Choroid plexus epithelial cell (primary cell): ENCODE measurements at regions not wholly inside any gene's neighbourhood (a gene's known extent, or its start where the extent isn't known, plus 50 kb on each side); places are given as distances from the start of the nearest gene placed in this dataset.
"Not testable (repeated sequence)": the region's sequence is repeated elsewhere in the genome, so short reads cannot be mapped to it uniquely, and the experiment has no call there.

Experiments used
- DNase-seq: peaks from one replicate; pipeline ENCODE4 v3.0.0-alpha.2; 2010; ENCODE audit warnings: low read depth
- H3K4me3 ChIP-seq: 2 replicates; pipeline ENCODE4 v1.5.1; 2011; ENCODE audit warnings: low read depth, mild to moderate bottlenecking, control low read depth, low read length, moderate library complexity
- CTCF ChIP-seq: conservative IDR thresholded peaks from 2 replicates; pipeline ENCODE4 v1.5.1; 2011; ENCODE audit warnings: low read depth, mild to moderate bottlenecking, control low read depth, inconsistent platforms, low read length, moderate library complexity

- no peak for TF ChIP-seq CTCF
- no peak for DNase-seq
These were observed 75.2 kb upstream of the RASSF8 start for GRCh38 chr12:25883026-25883916.

GRCh38 chr12:25884024-25884919, 74.2 kb upstream of the RASSF8 start:
- no peak for TF ChIP-seq CTCF
- DNase-seq = no peak
- H3K4me3 ChIP-seq = no peak overlapping the region

More at GRCh38 chr12:25883026-25883916, 75.2 kb upstream of the RASSF8 start:
- H3K4me3 ChIP-seq = no peak overlapping the region

GRCh38 chr12:25884920-25885234, 73.6 kb upstream of the RASSF8 start:
- DNase-seq = no peak
- H3K4me3 ChIP-seq = no peak overlapping the region
- TF ChIP-seq CTCF = no peak

GRCh38 chr12:25886396-25886795, 72.1 kb upstream of the RASSF8 start:
- DNase-seq = no peak
- TF ChIP-seq CTCF = no peak
- no peak overlapping the region for H3K4me3 ChIP-seq

- no peak for TF ChIP-seq CTCF
- DNase-seq = no peak
- H3K4me3 ChIP-seq = no peak overlapping the region
These were observed 71.1 kb upstream of the RASSF8 start for GRCh38 chr12:25887367-25887766.

- no peak for TF ChIP-seq CTCF
- no peak for DNase-seq
- no peak overlapping the region for H3K4me3 ChIP-seq
These were observed 69.3 kb upstream of the RASSF8 start for GRCh38 chr12:25889185-25889584.

- DNase-seq, H3K4me3 ChIP-seq: not testable (repeated sequence)
These were observed 67.4 kb upstream of the RASSF8 start for GRCh38 chr12:25891095-25891494.
